Eye (tissue), 1 donor: ENCODE measurements at regions not wholly inside any gene's neighbourhood (a gene's known extent, or its start where the extent isn't known, plus 50 kb on each side); places are given as distances from the start of the nearest gene placed in this dataset.
"Not testable (repeated sequence)": the region's sequence is repeated elsewhere in the genome, so short reads cannot be mapped to it uniquely, and the experiment has no call there.

Experiments used
- DNase-seq: peaks from one replicate; pipeline ENCODE4 v3.0.0-alpha.2; 2015

GRCh38 chr15:28789401-28790114 lies 58.9 kb downstream of the GOLGA6L7 start:
- peak; percentile 23 for DNase-seq

- peak; percentile 14 for DNase-seq
These were observed 59.6 kb downstream of the GOLGA6L7 start for GRCh38 chr15:28788649-28789400.

GRCh38 chr15:28788176-28788575 lies 60.3 kb downstream of the GOLGA6L7 start:
- not testable (repeated sequence) for DNase-seq

GRCh38 chr15:28786521-28786920 lies 61.9 kb downstream of the GOLGA6L7 start:
- no peak for DNase-seq

- not testable (repeated sequence) for DNase-seq
These were observed 63.9 kb downstream of the GOLGA6L7 start for GRCh38 chr15:28784347-28785163.

- DNase-seq: no peak
These were observed 64.6 kb downstream of the GOLGA6L7 start for GRCh38 chr15:28783873-28784272.

- DNase-seq: no peak
These were observed 65.0 kb downstream of the GOLGA6L7 start for GRCh38 chr15:28783466-28783865.

GRCh38 chr15:28778397-28778796 lies 66.2 kb upstream of the GOLGA8M start:
- DNase-seq: not testable (repeated sequence)

GRCh38 chr15:28772857-28773256 lies 60.6 kb upstream of the GOLGA8M start:
- DNase-seq: not testable (repeated sequence)
